ENCODE measurements at regions not wholly inside any gene's neighbourhood (a gene's known extent, or its start where the extent isn't known, plus 50 kb on each side); places are given as distances from the start of the nearest gene placed in this dataset.

GRCh38 chr7:69019437-69019836, 578.8 kb upstream of the AUTS2 start:
- intact Hi-C loops (cut with DNase I; ENCODE audit: low total_unique reads) = no loop called here
- in situ Hi-C loops (cut with MboI; ENCODE audit: low sequenced_read_pairs in 4 of 4) = no loop called here
- Histone ChIP-seq H3K9me3 (no peaks in the 10 kb centered on the region), H3K4me3 (no peak overlapping the region), H3K27ac (no peak overlapping the region), H3K27me3 (no peaks in the 10 kb centered on the region), H3K4me1 (no peaks in the 10 kb centered on the region), H3K36me3 (no peaks in the 10 kb centered on the region)
- DNase-seq (no peak), ATAC-seq (no peak)
- TF ChIP-seq POLR2A (IDR thresholded peaks at IDR 0.05) (no peak), CTCF (IDR thresholded peaks at IDR 0.05 in 4 of 5, conservative IDR thresholded peaks at IDR 0.05 in 1 of 5) (no peak)

- in situ Hi-C loops (cut with MboI; ENCODE audit: low sequenced_read_pairs in 4 of 4) = no loop called here
- no peak overlapping the region for H3K4me3 ChIP-seq
- no peaks in the 10 kb centered on the region for H3K27me3 ChIP-seq
- TF ChIP-seq POLR2A (IDR thresholded peaks at IDR 0.05) = no peak
- no peak overlapping the region for H3K27ac ChIP-seq
- H3K9me3 ChIP-seq = no peaks in the 10 kb centered on the region
- DNase-seq = no peak
- intact Hi-C loops (cut with DNase I; ENCODE audit: low total_unique reads) = no loop called here
- ATAC-seq = no peak
- no peaks in the 10 kb centered on the region for H3K4me1 ChIP-seq
- H3K36me3 ChIP-seq = no peaks in the 10 kb centered on the region
These were observed 577.7 kb upstream of the AUTS2 start for GRCh38 chr7:69020536-69020935.

- no peaks in the 10 kb centered on the region for H3K9me3 ChIP-seq
- no peak for ATAC-seq
- H3K27me3 ChIP-seq = no peaks in the 10 kb centered on the region
- no peak overlapping the region for H3K4me3 ChIP-seq
- DNase-seq = no peak
- no peak overlapping the region for H3K27ac ChIP-seq
- in situ Hi-C loops (cut with MboI; ENCODE audit: low sequenced_read_pairs in 4 of 4) (no loop called here), intact Hi-C loops (cut with DNase I; ENCODE audit: low total_unique reads) (no loop called here)
- no peaks in the 10 kb centered on the region for H3K36me3 ChIP-seq
- H3K4me1 ChIP-seq = no peaks in the 10 kb centered on the region
- no peak for TF ChIP-seq POLR2A (IDR thresholded peaks at IDR 0.05)
- no peak for TF ChIP-seq CTCF (IDR thresholded peaks at IDR 0.05 in 4 of 5, conservative IDR thresholded peaks at IDR 0.05 in 1 of 5)
These were observed 573.0 kb upstream of the AUTS2 start for GRCh38 chr7:69025249-69025648.

GRCh38 chr7:69032848-69033247, 565.4 kb upstream of the AUTS2 start:
- Histone ChIP-seq H3K36me3 (no peaks in the 10 kb centered on the region), H3K27ac (no peak overlapping the region), H3K4me3 (no peak overlapping the region), H3K4me1 (no peaks in the 10 kb centered on the region), H3K9me3 (no peaks in the 10 kb centered on the region), H3K27me3 (no peaks in the 10 kb centered on the region)
- TF ChIP-seq CTCF (IDR thresholded peaks at IDR 0.05 in 4 of 5, conservative IDR thresholded peaks at IDR 0.05 in 1 of 5) (no peak), POLR2A (IDR thresholded peaks at IDR 0.05) (no peak)
- in situ Hi-C loops (cut with MboI; ENCODE audit: low sequenced_read_pairs in 4 of 4) = no loop called here
- ATAC-seq (no peak), DNase-seq (no peak)
- intact Hi-C loops (cut with DNase I; ENCODE audit: low total_unique reads) = no loop called here

GRCh38 chr7:69035826-69036225, 562.4 kb upstream of the AUTS2 start:
- in situ Hi-C loops (cut with MboI; ENCODE audit: low sequenced_read_pairs in 4 of 4) = no loop called here
- TF ChIP-seq POLR2A (IDR thresholded peaks at IDR 0.05) (no peak), CTCF (IDR thresholded peaks at IDR 0.05 in 4 of 5, conservative IDR thresholded peaks at IDR 0.05 in 1 of 5) (no peak)
- Histone ChIP-seq H3K27me3 (no peaks in the 10 kb centered on the region), H3K4me1 (no peaks in the 10 kb centered on the region), H3K9me3 (no peaks in the 10 kb centered on the region), H3K27ac (no peak overlapping the region), H3K4me3 (no peak overlapping the region), H3K36me3 (no peaks in the 10 kb centered on the region)
- DNase-seq (no peak), ATAC-seq (no peak)
- intact Hi-C loops (cut with DNase I; ENCODE audit: low total_unique reads) = no loop called here

Measured in gastrocnemius medialis (tissue), 4 donors.